Lung (tissue), 11 donors: ENCODE measurements at regions not wholly inside any gene's neighbourhood (a gene's known extent, or its start where the extent isn't known, plus 50 kb on each side); places are given as distances from the start of the nearest gene placed in this dataset.
"Not testable (repeated sequence)": the region's sequence is repeated elsewhere in the genome, so short reads cannot be mapped to it uniquely, and the experiment has no call there.

Source experiments
- ATAC-seq: fragments of 200-7000 bp; cut with Tn5 transposase; one replicate; pipeline ENCODE4 v1.9.1; 2020; ENCODE audit warnings: moderate number of reproducible peaks; ENCODE audit not compliant: insufficient read depth, low FRiP score
- DNase-seq, 3 donors: peaks; one replicate each; pipeline ENCODE4 v3.0.0-alpha.2; 2013 to 2017
- H3K27ac ChIP-seq, 2 donors: one replicate each; pipeline ENCODE4 v1.5.1; 2013; ENCODE audit warnings: mild to moderate bottlenecking in 2 of 2, moderate library complexity in 2 of 2, control low read depth in 1 of 2, inconsistent platforms in 1 of 2, low read depth in 1 of 2, low read length in 1 of 2
- H3K27me3 ChIP-seq, 3 donors: one replicate each; pipeline ENCODE4 v1.5.1; 2013; ENCODE audit warnings: low read length in 2 of 3; ENCODE audit not compliant: control insufficient read depth in 3 of 3, insufficient read depth in 3 of 3
- H3K36me3 ChIP-seq, 4 donors: one replicate each; pipeline ENCODE4 v1.5.1; 2013; ENCODE audit warnings: low read length in 4 of 4, mild to moderate bottlenecking in 1 of 4, moderate library complexity in 1 of 4; ENCODE audit not compliant: control insufficient read depth in 4 of 4, insufficient read depth in 4 of 4
- H3K4me1 ChIP-seq, 5 donors: one replicate each; pipeline ENCODE4 v1.5.1; 2013; ENCODE audit warnings: low read length in 5 of 5, mild to moderate bottlenecking in 2 of 5, moderate library complexity in 1 of 5; ENCODE audit not compliant: control insufficient read depth in 5 of 5, insufficient read depth in 5 of 5
- H3K4me3 ChIP-seq: one replicate; pipeline ENCODE4 v1.5.1; 2013; ENCODE audit warnings: mild to moderate bottlenecking, control low read depth, moderate library complexity
- H3K9ac ChIP-seq, 2 donors: one replicate each; pipeline ENCODE4 v1.5.1; 2013; ENCODE audit warnings: low read length in 2 of 2, control low read depth in 1 of 2; ENCODE audit not compliant: insufficient read depth in 1 of 2
- H3K9me3 ChIP-seq, 4 donors: one replicate each; pipeline ENCODE4 v1.5.1; 2013; ENCODE audit warnings: low read length in 3 of 4, mild to moderate bottlenecking in 1 of 4, moderate library complexity in 1 of 4; ENCODE audit not compliant: control insufficient read depth in 4 of 4, insufficient read depth in 3 of 4
- WGBS, 2 donors: extraction: QIAGEN DNeasy Blood & Tissue Kit; methylation state at CpG; one replicate each; pipeline ENCODE4 v1.1.7; 2013; 5-methylcytosine and 5-hydroxymethylcytosine counted together
- TF ChIP-seq, protein P1 (sequence below): IDR thresholded peaks from 2 replicates; pipeline ENCODE4 v1.5.1; 2012; ENCODE audit warnings: mild to moderate bottlenecking; ENCODE audit errors: control extremely low read depth, extremely low read depth
- donor health status: control.
- donor health status: control.
- donor health status: Bipolar disorder and iron deficiency.
- donor health status: healthy.
- donor health status: DM: yes; HTN: yes; CAD: no.

DNA sequence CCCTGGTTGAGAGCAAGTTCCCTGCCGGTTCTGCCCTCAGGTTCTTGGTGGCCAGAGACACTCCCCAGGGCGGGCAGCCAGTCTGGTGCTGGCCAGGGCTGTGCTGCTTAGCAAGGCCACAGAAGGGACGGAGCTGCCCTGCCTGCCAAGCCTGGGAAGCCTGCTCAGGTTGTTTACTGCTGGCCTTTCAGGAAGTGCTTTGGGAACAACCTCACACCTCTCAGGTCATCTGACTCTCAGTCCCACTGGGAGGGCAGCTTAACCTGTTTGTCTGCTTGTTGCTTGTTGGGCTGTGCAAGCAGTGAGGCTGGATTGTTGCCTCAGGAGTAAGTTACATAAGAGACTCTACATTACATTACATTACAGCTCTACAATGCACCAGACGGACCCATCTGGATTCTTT, 75.8 kb upstream of the AFDN start:
- peak; percentile 89 for ATAC-seq
- Histone ChIP-seq H3K4me1 (peaks cover 0 to 14% (median 6%) of the 10 kb centered on the region in 5 donors), H3K36me3 (no peaks in the 10 kb centered on the region), H3K27ac (peak overlapping the region in 1 of 2 donors; percentile 63), H3K9me3 (no peaks in the 10 kb centered on the region), H3K9ac (no peak overlapping the region), H3K27me3 (no peaks in the 10 kb centered on the region), H3K4me3 (no peak overlapping the region)
- WGBS, 2 donors = 46 to 68% methylated on average over 4 of the region's 4 CpGs
- peak; percentile 68 to 88 (median 73) for DNase-seq
- TF ChIP-seq, protein P1, sequence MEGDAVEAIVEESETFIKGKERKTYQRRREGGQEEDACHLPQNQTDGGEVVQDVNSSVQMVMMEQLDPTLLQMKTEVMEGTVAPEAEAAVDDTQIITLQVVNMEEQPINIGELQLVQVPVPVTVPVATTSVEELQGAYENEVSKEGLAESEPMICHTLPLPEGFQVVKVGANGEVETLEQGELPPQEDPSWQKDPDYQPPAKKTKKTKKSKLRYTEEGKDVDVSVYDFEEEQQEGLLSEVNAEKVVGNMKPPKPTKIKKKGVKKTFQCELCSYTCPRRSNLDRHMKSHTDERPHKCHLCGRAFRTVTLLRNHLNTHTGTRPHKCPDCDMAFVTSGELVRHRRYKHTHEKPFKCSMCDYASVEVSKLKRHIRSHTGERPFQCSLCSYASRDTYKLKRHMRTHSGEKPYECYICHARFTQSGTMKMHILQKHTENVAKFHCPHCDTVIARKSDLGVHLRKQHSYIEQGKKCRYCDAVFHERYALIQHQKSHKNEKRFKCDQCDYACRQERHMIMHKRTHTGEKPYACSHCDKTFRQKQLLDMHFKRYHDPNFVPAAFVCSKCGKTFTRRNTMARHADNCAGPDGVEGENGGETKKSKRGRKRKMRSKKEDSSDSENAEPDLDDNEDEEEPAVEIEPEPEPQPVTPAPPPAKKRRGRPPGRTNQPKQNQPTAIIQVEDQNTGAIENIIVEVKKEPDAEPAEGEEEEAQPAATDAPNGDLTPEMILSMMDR = no peak

GRCh38 chr6:167751579-167752115, 75.1 kb upstream of the AFDN start:
- Histone ChIP-seq H3K9ac (no peak overlapping the region), H3K27ac (peak overlapping the region in 1 of 2 donors; percentile 66), H3K9me3 (no peaks in the 10 kb centered on the region), H3K36me3 (no peaks in the 10 kb centered on the region), H3K27me3 (no peaks in the 10 kb centered on the region), H3K4me3 (no peak overlapping the region), H3K4me1 (peaks cover 0 to 12% (median 3%) of the 10 kb centered on the region in 5 donors)
- DNase-seq = no peak
- WGBS, 2 donors = 52 to 59% methylated on average over 7 of the region's 7 CpGs
- TF ChIP-seq, protein P1 = no peak
- ATAC-seq = no peak

DNA sequence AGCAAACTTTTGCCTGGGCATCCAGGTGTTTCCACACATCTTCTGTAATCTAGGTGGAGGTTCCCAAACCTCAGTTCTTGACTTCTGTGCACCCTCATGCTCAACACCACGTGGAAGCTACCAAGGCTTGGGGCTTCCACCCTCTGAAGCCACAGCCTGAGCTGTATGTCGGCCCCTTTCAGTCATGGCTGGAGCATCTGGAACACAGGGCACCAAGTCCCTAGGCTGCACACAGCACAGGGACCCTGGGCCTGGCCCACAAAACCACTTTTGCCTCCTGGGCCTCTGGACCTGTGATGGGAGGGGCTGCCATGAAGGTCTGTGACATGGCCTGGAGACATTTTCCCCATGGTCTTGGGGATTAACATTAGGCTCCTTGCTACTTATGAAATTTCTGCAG, 73.4 kb upstream of the AFDN start:
- H3K9me3 ChIP-seq, H3K27ac ChIP-seq, H3K27me3 ChIP-seq, H3K36me3 ChIP-seq, H3K9ac ChIP-seq, ATAC-seq, H3K4me3 ChIP-seq, H3K4me1 ChIP-seq, DNase-seq: not testable (repeated sequence)
- 69 to 83% methylated on average over 2 of the region's 2 CpGs for WGBS, 2 donors

DNA sequence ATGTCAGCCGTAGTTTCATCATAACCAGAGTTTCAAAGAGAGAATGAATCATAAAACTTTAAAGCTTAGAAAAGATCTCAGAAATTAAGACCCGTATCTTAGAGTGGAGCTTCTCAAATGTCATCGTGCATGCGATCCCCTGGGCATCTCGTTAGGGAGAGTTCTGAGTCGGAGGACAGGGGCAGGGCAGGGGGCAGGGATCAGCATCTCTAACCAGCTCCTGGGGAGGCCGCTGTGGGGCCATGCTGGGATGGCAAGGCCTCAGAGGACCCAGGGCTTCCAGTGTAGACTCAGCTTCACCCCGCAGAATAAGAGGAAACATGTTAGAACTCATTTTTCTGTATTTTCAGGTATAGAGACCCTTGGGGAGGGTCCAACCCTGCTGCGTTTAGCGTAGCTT, 72.0 kb upstream of the AFDN start:
- Histone ChIP-seq H3K27me3 (no peaks in the 10 kb centered on the region), H3K9ac (no peak overlapping the region), H3K4me3 (no peak overlapping the region), H3K4me1 (peaks cover 0 to 8% (median 0%) of the 10 kb centered on the region in 5 donors), H3K9me3 (no peaks in the 10 kb centered on the region), H3K27ac (no peak overlapping the region), H3K36me3 (no peaks in the 10 kb centered on the region)
- DNase-seq (no peak), ATAC-seq (no peak)
- TF ChIP-seq, protein P1 = no peak
- WGBS, 2 donors = 95 to 96% methylated on average over 10 of the region's 10 CpGs
